HEK293 (cell line): ENCODE measurements at regions not wholly inside any gene's neighbourhood (a gene's known extent, or its start where the extent isn't known, plus 50 kb on each side); places are given as distances from the start of the nearest gene placed in this dataset.

Source experiments
- CTCF ChIA-PET: fragments of 350-600 bp; formaldehyde crosslinking; extraction: SDS; loops from one replicate; lab custom pipeline; 2021; ENCODE audit warnings: antibody characterized with exemption; lab: Yijun Ruan, JAX
- POLR2A ChIA-PET: fragments of 300-600 bp; formaldehyde crosslinking; extraction: SDS; loops from one replicate; lab custom pipeline; 2020; ENCODE audit warnings: antibody characterized with exemption, inconsistent platforms; lab: Yijun Ruan, JAX
- H3K27ac ChIP-seq: fragments of 200-500 bp; sonication (Bioruptor generic); 2 replicates; pipeline ENCODE4 v1.5.1; 2014; ENCODE audit warnings: low read depth, low read length, control low read depth, inconsistent platforms; ENCODE audit errors: extremely low read depth
- H3K36me3 ChIP-seq, 2 experiments: fragments of 200-500 bp in 1 of 2; sonication (Bioruptor generic) in 1 of 2; 1 replicate in 1 of 2; 2 replicates in 1 of 2; pipeline ENCODE4 v1.5.1; 2014 to 2017; ENCODE audit warnings: inconsistent platforms in 2 of 2, low read length in 2 of 2; ENCODE audit not compliant: control insufficient read depth in 2 of 2, insufficient read depth in 1 of 2
- H3K4me1 ChIP-seq: fragments of 200-500 bp; sonication (Bioruptor generic); 2 replicates; pipeline ENCODE4 v1.5.1; 2014; ENCODE audit warnings: mild to moderate bottlenecking, low read length, inconsistent platforms; ENCODE audit not compliant: control insufficient read depth, insufficient read depth
- H3K4me3 ChIP-seq: 2 replicates; pipeline ENCODE4 v1.5.1; 2011; ENCODE audit warnings: low read depth, mild to moderate bottlenecking, control low read depth, low read length, moderate library complexity
- H3K9me3 ChIP-seq: fragments of 200-500 bp; sonication (Bioruptor generic); 2 replicates; pipeline ENCODE4 v1.5.1; 2014; ENCODE audit warnings: low read depth, low read length, inconsistent platforms; ENCODE audit not compliant: control insufficient read depth, insufficient read depth
- SALL2 ChIP-seq: fragments of 450-650 bp; formaldehyde crosslinking; IDR thresholded peaks from 2 replicates; pipeline ENCODE4 v1.5.0; 2017; ENCODE audit warnings: missing biosample characterization, mild to moderate bottlenecking, missing genetic modification characterization, borderline replicate concordance
- TCF7L2 ChIP-seq: IDR thresholded peaks from 2 replicates; pipeline ENCODE4 v1.6.1; 2011; ENCODE audit warnings: low read depth, mild to moderate bottlenecking, inconsistent platforms, low read length, moderate library complexity, borderline replicate concordance
- TRIM28 ChIP-seq: IDR thresholded peaks from 2 replicates; pipeline ENCODE4 v1.6.1; 2011; ENCODE audit warnings: low read length, control low read depth, borderline replicate concordance
- YY2 ChIP-seq: fragments of 450-650 bp; formaldehyde crosslinking; IDR thresholded peaks from 2 replicates; pipeline ENCODE4 v1.5.1; 2016; ENCODE audit warnings: missing biosample characterization, missing genetic modification characterization
- ZNF223 ChIP-seq: fragments of 450-650 bp; formaldehyde crosslinking; IDR thresholded peaks from 2 replicates; pipeline ENCODE4 v1.5.1; 2016; ENCODE audit warnings: missing biosample characterization, missing genetic modification characterization
- ZNF24 ChIP-seq: fragments of 450-650 bp; formaldehyde crosslinking; IDR thresholded peaks from 2 replicates; pipeline ENCODE4 v1.5.1; 2016; ENCODE audit warnings: missing biosample characterization, missing genetic modification characterization
- ZNF514 ChIP-seq: fragments of 450-650 bp; formaldehyde crosslinking; IDR thresholded peaks from 2 replicates; pipeline ENCODE4 v1.5.1; 2016; ENCODE audit warnings: missing biosample characterization, missing genetic modification characterization
- ZNF544 ChIP-seq: fragments of 450-650 bp; formaldehyde crosslinking; IDR thresholded peaks from 2 replicates; pipeline ENCODE4 v1.5.0; 2017; ENCODE audit warnings: missing biosample characterization, missing genetic modification characterization
- ZNF548 ChIP-seq: fragments of 450-650 bp; formaldehyde crosslinking; IDR thresholded peaks from 2 replicates; pipeline ENCODE4 v1.5.1; 2016; ENCODE audit warnings: missing biosample characterization, missing genetic modification characterization
- ZNF610 ChIP-seq: fragments of 450-650 bp; formaldehyde crosslinking; IDR thresholded peaks from 2 replicates; pipeline ENCODE4 v1.5.1; 2016; ENCODE audit warnings: missing biosample characterization, missing genetic modification characterization, borderline replicate concordance
- ZNF629 ChIP-seq: fragments of 450-650 bp; formaldehyde crosslinking; IDR thresholded peaks from 2 replicates; pipeline ENCODE4 v1.5.1; 2017; ENCODE audit warnings: missing biosample characterization, missing genetic modification characterization
- ZNF707 ChIP-seq: fragments of 450-650 bp; formaldehyde crosslinking; IDR thresholded peaks from 2 replicates; pipeline ENCODE4 v1.5.1; 2016; ENCODE audit warnings: missing biosample characterization, missing genetic modification characterization
- ZNF76 ChIP-seq: fragments of 450-650 bp; formaldehyde crosslinking; IDR thresholded peaks from 2 replicates; pipeline ENCODE4; 2016; ENCODE audit warnings: low read depth, missing biosample characterization, missing genetic modification characterization, borderline replicate concordance
- TF ChIP-seq, protein P1 (sequence below): fragments of 450-650 bp; formaldehyde crosslinking; conservative IDR thresholded peaks from 2 replicates; pipeline ENCODE4 v1.5.1; 2016; ENCODE audit warnings: low read depth, missing biosample characterization, missing genetic modification characterization
- TF ChIP-seq, protein P2 (sequence below): fragments of 450-650 bp; formaldehyde crosslinking; IDR thresholded peaks from 2 replicates; pipeline ENCODE4 v1.5.1; 2016; ENCODE audit warnings: missing biosample characterization, missing genetic modification characterization, borderline replicate concordance
- TF ChIP-seq, protein P3 (sequence below): fragments of 450-650 bp; formaldehyde crosslinking; IDR thresholded peaks from 2 replicates; pipeline ENCODE4 v1.5.1; 2017; ENCODE audit warnings: missing biosample characterization, missing genetic modification characterization

DNA sequence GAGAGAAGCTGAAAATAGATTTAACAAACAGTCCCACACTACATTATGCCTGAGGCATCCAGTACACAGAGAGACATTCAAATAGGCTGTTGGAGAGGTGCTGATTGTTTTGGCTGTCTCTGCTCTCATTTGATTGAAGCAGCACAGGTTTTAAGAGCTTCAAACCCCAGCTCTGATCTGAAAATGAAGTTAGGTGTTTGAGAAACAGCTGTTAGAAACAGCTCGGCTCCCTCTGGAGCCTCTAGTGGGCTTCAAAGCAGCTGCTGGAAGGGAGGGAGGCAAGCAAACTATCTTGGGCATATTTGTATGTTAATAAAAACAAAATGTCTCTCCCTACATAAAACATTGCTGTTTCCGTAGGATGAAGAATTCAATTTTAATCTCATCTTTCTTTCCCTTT, 607.3 kb upstream of the GOT2 start:
- Histone ChIP-seq H3K36me3 (no peaks in the 10 kb centered on the region), H3K27ac (no peak overlapping the region), H3K4me3 (no peak overlapping the region), H3K9me3 (no peaks in the 10 kb centered on the region), H3K4me1 (no peaks in the 10 kb centered on the region)
- ChIA-PET POLR2A (no interaction called here), CTCF (no interaction called here)
- TF ChIP-seq, protein P1, sequence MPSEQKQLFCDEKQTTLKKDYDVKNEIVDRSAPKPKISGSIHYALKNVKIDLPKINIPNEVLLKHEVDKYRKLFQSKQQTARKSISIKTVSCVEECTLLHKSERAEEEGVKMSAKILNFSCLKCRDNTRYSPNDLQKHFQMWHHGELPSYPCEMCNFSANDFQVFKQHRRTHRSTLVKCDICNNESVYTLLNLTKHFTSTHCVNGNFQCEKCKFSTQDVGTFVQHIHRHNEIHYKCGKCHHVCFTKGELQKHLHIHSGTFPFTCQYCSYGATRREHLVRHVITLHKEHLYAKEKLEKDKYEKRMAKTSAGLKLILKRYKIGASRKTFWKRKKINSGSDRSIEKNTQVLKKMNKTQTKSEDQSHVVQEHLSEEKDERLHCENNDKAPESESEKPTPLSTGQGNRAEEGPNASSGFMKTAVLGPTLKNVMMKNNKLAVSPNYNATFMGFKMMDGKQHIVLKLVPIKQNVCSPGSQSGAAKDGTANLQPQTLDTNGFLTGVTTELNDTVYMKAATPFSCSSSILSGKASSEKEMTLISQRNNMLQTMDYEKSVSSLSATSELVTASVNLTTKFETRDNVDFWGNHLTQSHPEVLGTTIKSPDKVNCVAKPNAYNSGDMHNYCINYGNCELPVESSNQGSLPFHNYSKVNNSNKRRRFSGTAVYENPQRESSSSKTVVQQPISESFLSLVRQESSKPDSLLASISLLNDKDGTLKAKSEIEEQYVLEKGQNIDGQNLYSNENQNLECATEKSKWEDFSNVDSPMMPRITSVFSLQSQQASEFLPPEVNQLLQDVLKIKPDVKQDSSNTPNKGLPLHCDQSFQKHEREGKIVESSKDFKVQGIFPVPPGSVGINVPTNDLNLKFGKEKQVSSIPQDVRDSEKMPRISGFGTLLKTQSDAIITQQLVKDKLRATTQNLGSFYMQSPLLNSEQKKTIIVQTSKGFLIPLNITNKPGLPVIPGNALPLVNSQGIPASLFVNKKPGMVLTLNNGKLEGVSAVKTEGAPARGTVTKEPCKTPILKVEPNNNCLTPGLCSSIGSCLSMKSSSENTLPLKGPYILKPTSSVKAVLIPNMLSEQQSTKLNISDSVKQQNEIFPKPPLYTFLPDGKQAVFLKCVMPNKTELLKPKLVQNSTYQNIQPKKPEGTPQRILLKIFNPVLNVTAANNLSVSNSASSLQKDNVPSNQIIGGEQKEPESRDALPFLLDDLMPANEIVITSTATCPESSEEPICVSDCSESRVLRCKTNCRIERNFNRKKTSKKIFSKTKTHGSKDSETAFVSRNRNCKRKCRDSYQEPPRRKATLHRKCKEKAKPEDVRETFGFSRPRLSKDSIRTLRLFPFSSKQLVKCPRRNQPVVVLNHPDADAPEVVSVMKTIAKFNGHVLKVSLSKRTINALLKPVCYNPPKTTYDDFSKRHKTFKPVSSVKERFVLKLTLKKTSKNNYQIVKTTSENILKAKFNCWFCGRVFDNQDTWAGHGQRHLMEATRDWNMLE (tag by site-specific recombination): no peak
- TF ChIP-seq ZNF544 (tag by site-specific recombination) (no peak), ZNF24 (tag by site-specific recombination) (no peak), ZNF76 (no peak)

DNA sequence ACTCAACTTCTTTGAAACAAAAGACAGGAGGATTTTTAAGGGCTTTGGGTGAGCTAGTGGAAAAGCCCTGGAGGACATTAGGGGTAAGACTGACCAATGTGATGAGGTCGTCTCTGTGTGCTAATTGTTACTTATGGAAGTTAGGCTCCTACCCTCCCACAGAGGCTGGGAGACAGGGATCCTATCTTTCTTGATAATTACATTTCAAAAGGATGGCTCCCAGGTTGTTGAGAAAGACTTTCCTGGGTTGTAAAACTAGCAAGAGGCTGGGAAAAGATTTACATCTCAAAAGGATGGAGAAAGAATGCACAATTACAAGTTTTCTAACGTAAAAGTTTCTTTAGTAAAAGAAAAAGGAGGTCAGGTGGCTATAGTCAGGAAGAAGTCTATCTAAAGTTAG, 605.8 kb upstream of the GOT2 start:
- Histone ChIP-seq H3K9me3 (no peaks in the 10 kb centered on the region), H3K4me3 (no peak overlapping the region), H3K27ac (no peak overlapping the region), H3K36me3 (no peaks in the 10 kb centered on the region), H3K4me1 (no peaks in the 10 kb centered on the region)
- CTCF ChIA-PET: interaction anchor here (0.5 kb wide), 1 partner anchor 17 kb away, joined by 4 read pairs; no protein-coding TSS in a partner anchor
- no peak for TF ChIP-seq TCF7L2
- no peak for TF ChIP-seq ZNF629
- no peak for TF ChIP-seq ZNF223 (tag by site-specific recombination)
- TF ChIP-seq ZNF514 (tag by site-specific recombination): no peak
- no peak for TF ChIP-seq SALL2 (tag by site-specific recombination)
- no peak for TF ChIP-seq ZNF610 (tag by site-specific recombination)
- TF ChIP-seq ZNF707 (tag by site-specific recombination): no peak
- TF ChIP-seq ZNF548: no peak
- TF ChIP-seq TRIM28: no peak
- TF ChIP-seq, protein P2, sequence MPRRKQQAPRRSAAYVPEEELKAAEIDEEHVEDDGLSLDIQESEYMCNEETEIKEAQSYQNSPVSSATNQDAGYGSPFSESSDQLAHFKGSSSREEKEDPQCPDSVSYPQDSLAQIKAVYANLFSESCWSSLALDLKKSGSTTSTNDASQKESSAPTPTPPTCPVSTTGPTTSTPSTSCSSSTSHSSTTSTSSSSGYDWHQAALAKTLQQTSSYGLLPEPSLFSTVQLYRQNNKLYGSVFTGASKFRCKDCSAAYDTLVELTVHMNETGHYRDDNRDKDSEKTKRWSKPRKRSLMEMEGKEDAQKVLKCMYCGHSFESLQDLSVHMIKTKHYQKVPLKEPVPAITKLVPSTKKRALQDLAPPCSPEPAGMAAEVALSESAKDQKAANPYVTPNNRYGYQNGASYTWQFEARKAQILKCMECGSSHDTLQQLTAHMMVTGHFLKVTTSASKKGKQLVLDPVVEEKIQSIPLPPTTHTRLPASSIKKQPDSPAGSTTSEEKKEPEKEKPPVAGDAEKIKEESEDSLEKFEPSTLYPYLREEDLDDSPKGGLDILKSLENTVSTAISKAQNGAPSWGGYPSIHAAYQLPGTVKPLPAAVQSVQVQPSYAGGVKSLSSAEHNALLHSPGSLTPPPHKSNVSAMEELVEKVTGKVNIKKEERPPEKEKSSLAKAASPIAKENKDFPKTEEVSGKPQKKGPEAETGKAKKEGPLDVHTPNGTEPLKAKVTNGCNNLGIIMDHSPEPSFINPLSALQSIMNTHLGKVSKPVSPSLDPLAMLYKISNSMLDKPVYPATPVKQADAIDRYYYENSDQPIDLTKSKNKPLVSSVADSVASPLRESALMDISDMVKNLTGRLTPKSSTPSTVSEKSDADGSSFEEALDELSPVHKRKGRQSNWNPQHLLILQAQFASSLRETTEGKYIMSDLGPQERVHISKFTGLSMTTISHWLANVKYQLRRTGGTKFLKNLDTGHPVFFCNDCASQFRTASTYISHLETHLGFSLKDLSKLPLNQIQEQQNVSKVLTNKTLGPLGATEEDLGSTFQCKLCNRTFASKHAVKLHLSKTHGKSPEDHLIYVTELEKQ (tag by site-specific recombination): no peak
- TF ChIP-seq YY2 (tag by site-specific recombination): no peak
- TF ChIP-seq, protein P3, sequence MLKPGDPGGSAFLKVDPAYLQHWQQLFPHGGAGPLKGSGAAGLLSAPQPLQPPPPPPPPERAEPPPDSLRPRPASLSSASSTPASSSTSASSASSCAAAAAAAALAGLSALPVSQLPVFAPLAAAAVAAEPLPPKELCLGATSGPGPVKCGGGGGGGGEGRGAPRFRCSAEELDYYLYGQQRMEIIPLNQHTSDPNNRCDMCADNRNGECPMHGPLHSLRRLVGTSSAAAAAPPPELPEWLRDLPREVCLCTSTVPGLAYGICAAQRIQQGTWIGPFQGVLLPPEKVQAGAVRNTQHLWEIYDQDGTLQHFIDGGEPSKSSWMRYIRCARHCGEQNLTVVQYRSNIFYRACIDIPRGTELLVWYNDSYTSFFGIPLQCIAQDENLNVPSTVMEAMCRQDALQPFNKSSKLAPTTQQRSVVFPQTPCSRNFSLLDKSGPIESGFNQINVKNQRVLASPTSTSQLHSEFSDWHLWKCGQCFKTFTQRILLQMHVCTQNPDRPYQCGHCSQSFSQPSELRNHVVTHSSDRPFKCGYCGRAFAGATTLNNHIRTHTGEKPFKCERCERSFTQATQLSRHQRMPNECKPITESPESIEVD (tag by site-specific recombination): no peak
- POLR2A ChIA-PET: no interaction called here
